Epithelial cell of esophagus (primary cell): ENCODE measurements at regions not wholly inside any gene's neighbourhood (a gene's known extent, or its start where the extent isn't known, plus 50 kb on each side); places are given as distances from the start of the nearest gene placed in this dataset.

Experiments
- DNase-seq: peaks from one replicate; pipeline ENCODE4 v3.0.0; 2010; ENCODE audit warnings: low read depth
- H3K4me3 ChIP-seq: 2 replicates; pipeline ENCODE4 v1.5.1; 2011; ENCODE audit warnings: mild to moderate bottlenecking, low read length, control low read depth
- CTCF ChIP-seq: IDR thresholded peaks from 2 replicates; pipeline ENCODE4 v1.5.1; 2011; ENCODE audit warnings: low read depth, mild to moderate bottlenecking, low read length, control low read depth, inconsistent platforms; ENCODE audit not compliant: insufficient read depth; ENCODE audit errors: missing control alignments

DNA sequence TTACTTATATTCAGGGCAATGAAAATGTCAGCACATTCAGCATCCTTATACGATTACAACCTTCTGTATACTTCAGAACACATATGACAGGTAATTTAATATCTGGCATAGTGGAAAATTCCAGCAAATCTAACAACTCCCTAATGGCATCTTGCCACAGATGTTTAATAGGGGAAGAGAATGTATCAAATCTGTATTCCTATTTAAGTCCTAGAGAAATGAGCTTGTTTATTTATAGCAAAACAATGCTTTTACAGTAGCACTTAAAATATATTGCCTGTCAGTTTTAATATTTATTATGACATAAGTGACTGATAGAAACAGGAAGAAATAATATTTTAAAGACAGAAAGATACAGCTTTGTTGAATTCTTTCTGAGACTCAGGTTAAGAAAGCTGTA is 1101.8 kb upstream of the B3GALT2 start:
- TF ChIP-seq CTCF, result no peak
- no peak for DNase-seq
- no peak overlapping the region for H3K4me3 ChIP-seq

- no peak overlapping the region for H3K4me3 ChIP-seq
- no peak for TF ChIP-seq CTCF
- no peak for DNase-seq
These were observed 1095.0 kb upstream of the B3GALT2 start for GRCh38 chr1:194281376-194281775.

DNA sequence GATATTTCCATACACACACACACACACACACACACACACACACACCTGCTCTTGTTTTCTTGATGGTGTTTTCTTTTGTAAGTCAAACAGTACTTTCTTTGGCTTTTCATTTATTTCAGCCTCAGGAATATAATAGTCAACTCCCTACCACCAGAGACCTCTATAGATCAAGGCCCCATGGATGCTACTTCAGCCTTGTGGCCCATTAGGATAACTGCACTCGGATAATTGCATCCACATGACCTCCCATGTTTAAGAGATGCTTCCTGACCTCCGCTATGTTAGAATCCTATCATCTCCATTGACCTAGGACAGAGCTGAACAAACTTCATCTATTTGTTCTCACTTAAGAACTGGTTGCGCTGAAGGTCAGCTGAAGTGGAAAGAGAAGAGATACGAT is 1094.0 kb upstream of the B3GALT2 start:
- H3K4me3 ChIP-seq, result no peak overlapping the region
- DNase-seq, result no peak
- TF ChIP-seq CTCF, result no peak

GRCh38 chr1:194279975-194280374 is 1093.6 kb upstream of the B3GALT2 start:
- DNase-seq, result no peak
- TF ChIP-seq CTCF, result no peak
- H3K4me3 ChIP-seq, result no peak overlapping the region

GRCh38 chr1:194277927-194278326 is 1091.5 kb upstream of the B3GALT2 start:
- H3K4me3 ChIP-seq, result no peak overlapping the region
- no peak for TF ChIP-seq CTCF
- DNase-seq, result no peak

GRCh38 chr1:194273660-194274059 is 1087.2 kb upstream of the B3GALT2 start:
- TF ChIP-seq CTCF, result no peak
- no peak overlapping the region for H3K4me3 ChIP-seq

GRCh38 chr1:194268839-194269238 is 1082.4 kb upstream of the B3GALT2 start:
- TF ChIP-seq CTCF, result no peak
- H3K4me3 ChIP-seq, result no peak overlapping the region
- DNase-seq, result peak; percentile 48

More at GRCh38 chr1:194273660-194274059, 1087.2 kb upstream of the B3GALT2 start:
- no peak for DNase-seq
